ENCODE measurements at regions not wholly inside any gene's neighbourhood (a gene's known extent, or its start where the extent isn't known, plus 50 kb on each side); places are given as distances from the start of the nearest gene placed in this dataset.

DNA sequence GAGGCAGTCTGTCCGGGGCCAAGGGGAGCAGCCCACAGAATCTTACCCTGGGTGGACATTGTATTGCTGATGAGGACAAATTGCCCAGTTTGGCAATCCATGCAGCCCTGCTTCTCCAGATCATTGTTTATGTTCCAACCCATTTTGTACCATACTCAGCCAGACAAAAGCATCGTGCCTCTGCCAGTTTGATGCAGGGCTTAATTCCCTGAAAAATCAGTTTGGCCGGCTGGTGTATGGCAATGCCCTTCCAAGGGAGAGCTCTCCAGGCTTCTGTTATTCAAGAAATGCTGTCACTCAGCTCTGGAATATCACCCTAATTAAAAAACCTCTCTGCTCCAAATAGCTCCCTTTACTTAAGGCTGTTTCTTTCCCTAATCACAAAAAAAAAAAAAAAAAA lies 697.7 kb downstream of the TBC1D22A start:
- no peak overlapping the region for H3K4me3 ChIP-seq (ENCODE audit: low read depth, low read length)
- TF ChIP-seq, protein P1, sequence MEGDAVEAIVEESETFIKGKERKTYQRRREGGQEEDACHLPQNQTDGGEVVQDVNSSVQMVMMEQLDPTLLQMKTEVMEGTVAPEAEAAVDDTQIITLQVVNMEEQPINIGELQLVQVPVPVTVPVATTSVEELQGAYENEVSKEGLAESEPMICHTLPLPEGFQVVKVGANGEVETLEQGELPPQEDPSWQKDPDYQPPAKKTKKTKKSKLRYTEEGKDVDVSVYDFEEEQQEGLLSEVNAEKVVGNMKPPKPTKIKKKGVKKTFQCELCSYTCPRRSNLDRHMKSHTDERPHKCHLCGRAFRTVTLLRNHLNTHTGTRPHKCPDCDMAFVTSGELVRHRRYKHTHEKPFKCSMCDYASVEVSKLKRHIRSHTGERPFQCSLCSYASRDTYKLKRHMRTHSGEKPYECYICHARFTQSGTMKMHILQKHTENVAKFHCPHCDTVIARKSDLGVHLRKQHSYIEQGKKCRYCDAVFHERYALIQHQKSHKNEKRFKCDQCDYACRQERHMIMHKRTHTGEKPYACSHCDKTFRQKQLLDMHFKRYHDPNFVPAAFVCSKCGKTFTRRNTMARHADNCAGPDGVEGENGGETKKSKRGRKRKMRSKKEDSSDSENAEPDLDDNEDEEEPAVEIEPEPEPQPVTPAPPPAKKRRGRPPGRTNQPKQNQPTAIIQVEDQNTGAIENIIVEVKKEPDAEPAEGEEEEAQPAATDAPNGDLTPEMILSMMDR (IDR thresholded peaks at IDR 0.05; ENCODE audit: control insufficient read depth, extremely low read depth, insufficient read depth), result no peak
- DNase-seq (ENCODE audit: low read depth), result no peak

DNA sequence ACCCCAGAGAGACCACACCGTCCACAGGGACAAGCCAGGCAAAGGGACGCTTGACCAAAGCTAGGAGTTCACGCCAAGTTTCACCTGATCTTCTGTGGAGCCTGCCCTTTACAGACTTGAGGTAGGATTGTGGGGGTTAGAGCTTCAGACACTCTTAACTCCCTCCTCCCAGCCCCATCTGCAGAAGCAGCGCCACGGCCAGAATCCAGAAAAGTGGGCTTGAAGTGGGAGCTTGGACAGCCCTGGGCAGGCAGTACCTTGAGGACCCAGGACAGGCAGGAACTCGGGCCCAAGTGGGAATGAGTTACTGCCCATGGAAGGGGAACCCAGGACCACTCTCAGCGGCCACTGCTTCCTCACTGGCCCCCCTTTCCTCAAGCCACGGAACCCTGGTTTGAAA lies 695.9 kb downstream of the TBC1D22A start:
- TF ChIP-seq, protein P1 (IDR thresholded peaks at IDR 0.05; ENCODE audit: control insufficient read depth, extremely low read depth, insufficient read depth), result no peak
- no peak overlapping the region for H3K4me3 ChIP-seq (ENCODE audit: low read depth, low read length)
- no peak for DNase-seq (ENCODE audit: low read depth)

DNA sequence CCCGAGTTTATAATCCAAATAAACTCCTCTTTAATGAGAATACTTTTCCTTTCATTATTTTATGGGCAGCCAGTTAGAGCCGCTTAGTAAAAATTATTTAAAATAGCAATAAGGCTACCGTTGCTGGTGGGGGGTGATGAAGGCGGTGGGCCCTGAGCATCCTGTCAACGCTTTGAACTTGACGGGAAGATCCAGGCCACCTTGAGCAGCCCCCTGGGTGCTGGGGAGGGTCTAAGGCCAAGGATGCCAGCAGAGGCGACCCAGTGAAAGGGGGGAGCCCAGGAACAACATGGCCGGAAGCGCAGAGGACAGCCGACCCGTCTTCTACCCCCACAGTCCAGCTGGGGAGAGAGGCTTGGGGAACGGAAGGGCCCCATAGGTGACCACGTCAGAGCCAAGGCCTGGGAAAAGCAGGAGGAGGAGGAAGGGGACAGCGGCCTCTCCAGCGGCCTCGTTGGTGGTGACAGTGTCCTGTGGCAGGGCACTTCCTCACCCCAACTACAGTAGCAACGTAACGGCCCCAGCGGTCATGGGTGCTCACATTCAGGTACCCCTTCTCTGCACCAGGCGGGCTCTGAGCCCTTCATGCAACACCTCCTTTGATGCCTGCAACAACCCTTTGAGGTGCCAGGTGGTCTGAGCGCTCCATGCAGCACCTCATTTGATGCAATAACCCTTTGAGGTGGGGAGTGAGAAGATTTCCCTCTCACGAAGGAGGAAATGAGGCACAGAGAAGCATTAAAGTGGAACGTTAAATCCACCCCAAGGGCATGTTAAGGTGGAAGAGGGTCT lies 695.3 kb downstream of the TBC1D22A start:
- TF ChIP-seq, protein P1 (IDR thresholded peaks at IDR 0.05; ENCODE audit: control insufficient read depth, extremely low read depth, insufficient read depth), result no peak
- H3K4me3 ChIP-seq (ENCODE audit: low read depth, low read length), result no peak overlapping the region
- no peak for DNase-seq (ENCODE audit: low read depth)

DNA sequence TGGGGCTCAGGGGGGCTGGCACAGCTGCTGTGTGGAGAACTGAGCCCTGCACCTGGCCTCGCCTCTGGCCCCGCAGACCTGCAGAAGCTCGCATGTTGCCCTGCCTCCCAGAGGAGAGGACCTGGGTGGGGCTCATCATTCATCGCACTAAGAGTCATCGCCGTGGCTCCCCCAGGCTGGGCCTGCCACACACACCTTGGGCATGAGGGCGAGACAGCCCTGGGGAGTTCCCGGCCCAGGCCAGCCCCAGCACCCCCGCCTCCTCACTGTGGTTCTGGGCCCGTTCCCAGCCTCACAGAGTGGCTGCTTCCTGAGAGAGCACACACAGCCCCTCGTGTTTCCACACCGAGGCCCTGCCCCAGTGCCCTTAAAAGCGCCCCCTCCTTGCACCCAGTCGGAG lies 694.6 kb downstream of the TBC1D22A start:
- no peak overlapping the region for H3K4me3 ChIP-seq (ENCODE audit: low read depth, low read length)
- no peak for DNase-seq (ENCODE audit: low read depth)
- TF ChIP-seq, protein P1 (IDR thresholded peaks at IDR 0.05; ENCODE audit: control insufficient read depth, extremely low read depth, insufficient read depth), result no peak

DNA sequence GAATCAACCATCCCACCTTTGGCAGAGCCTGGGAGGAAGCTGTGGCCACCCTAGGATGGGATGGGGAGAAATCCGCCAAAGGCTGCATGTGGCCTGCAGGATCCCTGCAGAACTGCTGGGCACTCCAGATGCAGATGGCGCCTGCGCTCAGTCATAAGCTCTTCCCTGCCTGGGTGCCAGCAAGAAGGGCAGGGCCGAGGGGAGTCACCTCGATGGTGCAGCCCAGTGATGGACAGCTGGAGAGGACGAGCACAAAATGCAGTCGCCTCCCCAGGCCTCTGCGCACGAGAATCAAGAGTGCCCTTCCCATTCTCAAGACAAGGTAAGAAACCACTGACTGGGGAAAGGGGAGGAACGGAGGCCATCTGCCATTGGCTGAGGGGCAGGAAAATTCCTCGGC lies 693.6 kb downstream of the TBC1D22A start:
- no peak for DNase-seq (ENCODE audit: low read depth)
- TF ChIP-seq, protein P1 (IDR thresholded peaks at IDR 0.05; ENCODE audit: control insufficient read depth, extremely low read depth, insufficient read depth), result no peak
- H3K4me3 ChIP-seq (ENCODE audit: low read depth, low read length), result no peak overlapping the region

DNA sequence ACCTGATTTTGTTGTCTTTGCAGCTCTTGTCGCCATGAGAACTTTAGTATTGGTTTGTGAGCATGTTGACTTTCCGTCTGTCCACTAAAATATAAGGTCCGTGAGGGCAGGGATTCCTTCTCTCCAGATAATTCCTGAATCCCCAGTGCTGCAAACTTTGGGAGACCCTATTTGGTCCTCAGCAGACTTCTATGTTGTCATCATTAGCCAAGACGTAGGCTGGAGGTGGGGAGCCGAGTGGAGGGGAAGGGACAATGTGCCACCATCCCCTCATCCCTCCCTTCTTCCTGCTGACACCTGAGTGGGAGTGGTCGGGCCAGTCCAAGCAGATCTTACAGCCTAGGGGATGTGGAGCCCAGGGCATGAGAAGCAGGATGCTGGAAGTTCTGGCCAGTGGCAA lies 690.6 kb downstream of the TBC1D22A start:
- H3K4me3 ChIP-seq (ENCODE audit: low read depth, low read length), result no peak overlapping the region
- no peak for DNase-seq (ENCODE audit: low read depth)
- TF ChIP-seq, protein P1 (IDR thresholded peaks at IDR 0.05; ENCODE audit: control insufficient read depth, extremely low read depth, insufficient read depth), result no peak

DNA sequence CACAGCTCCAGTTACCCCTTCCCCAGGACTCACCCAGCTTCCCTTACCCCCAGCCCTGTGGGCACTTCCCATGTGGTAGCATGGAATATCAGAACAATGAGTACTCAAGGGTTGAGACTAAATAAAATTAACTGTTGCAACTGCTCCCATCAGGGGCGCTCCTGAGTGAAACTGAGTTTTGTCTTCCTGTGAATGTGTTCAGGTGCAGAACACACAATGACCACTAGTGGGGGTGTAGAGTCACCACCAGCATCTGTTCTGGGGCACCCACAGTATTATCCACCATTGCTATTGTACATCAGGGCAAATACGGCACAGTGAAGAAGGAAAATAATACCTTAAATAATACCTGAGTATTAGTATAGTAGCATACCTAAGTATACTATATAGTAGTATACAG lies 689.7 kb downstream of the TBC1D22A start:
- TF ChIP-seq, protein P1 (IDR thresholded peaks at IDR 0.05; ENCODE audit: control insufficient read depth, extremely low read depth, insufficient read depth), result peak; percentile 36
- no peak overlapping the region for H3K4me3 ChIP-seq (ENCODE audit: low read depth, low read length)
- DNase-seq (ENCODE audit: low read depth), result no peak
